K562 (cell line): ENCODE measurements at regions not wholly inside any gene's neighbourhood (a gene's known extent, or its start where the extent isn't known, plus 50 kb on each side); places are given as distances from the start of the nearest gene placed in this dataset.

Experiments
- DMBX1 ChIP-seq: fragments of 250-450 bp; sonication (Bioruptor Pico); IDR thresholded peaks from 2 replicates; pipeline ENCODE4 v1.8.0; 2022; ENCODE audit warnings: inconsistent platforms, mild to moderate bottlenecking, moderate library complexity, borderline replicate concordance
- ZBTB40 ChIP-seq, 2 experiments: fragments of 450-650 bp in 1 of 2; sonication (generic) in 1 of 2; formaldehyde crosslinking in 1 of 2; IDR thresholded peaks; 2 replicates each; pipeline versions ENCODE4 v1.7.1 to v1.9.0; 2016 to 2022; ENCODE audit warnings: inconsistent platforms in 1 of 2, mild to moderate bottlenecking in 1 of 2, missing genetic modification reagents in 1 of 2
- ZNF696 ChIP-seq: fragments of 250-450 bp; sonication (Bioruptor Pico); conservative IDR thresholded peaks from 2 replicates; pipeline ENCODE4 v1.4.0; 2020; ENCODE audit warnings: mild to moderate bottlenecking, moderate library complexity

GRCh38 chr2:189391201-189391600 is 50.1 kb upstream of the WDR75 start (continued):
- TF ChIP-seq ZBTB40 (IDR thresholded peaks at IDR 0.05): no peak
- no peak for TF ChIP-seq ZBTB40 (CRISPR knock-in tag; IDR thresholded peaks at IDR 0.05)
- TF ChIP-seq DMBX1 (CRISPR knock-in tag): no peak
- no peak for TF ChIP-seq ZNF696
